IMR-90 (cell line): ENCODE measurements at regions not wholly inside any gene's neighbourhood (a gene's known extent, or its start where the extent isn't known, plus 50 kb on each side); places are given as distances from the start of the nearest gene placed in this dataset.
A peak's percentile ranks its signal among the peaks of the same experiment; 100 is the strongest.

Source experiments
- ATAC-seq: fragments of 200-7000 bp; cut with Tn5 transposase; 2 replicates; pipeline ENCODE4 v1.9.1; 2020; ENCODE audit warnings: low read depth, mild to moderate bottlenecking, moderate library complexity
- BruUV-seq: library from RNA; stranded (reverse); fragments of 400-500 nt; replicated peaks from 2 replicates; lab custom pipeline; 2021; lab: Mats Ljungman, UMichigan
- CTCF ChIA-PET: fragments of 300-600 bp; formaldehyde crosslinking; extraction: SDS; loops from one replicate; lab custom pipeline; 2021; ENCODE audit warnings: antibody characterized with exemption; lab: Yijun Ruan, JAX
- POLR2A ChIA-PET: fragments of 300-600 bp; sonication (Branson Sonifier 250); formaldehyde crosslinking; loops from one replicate; lab custom pipeline; 2022; ENCODE audit warnings: antibody characterized with exemption; ENCODE audit not compliant: unreplicated experiment; lab: Charles Lee
- DNase-seq: peaks from one replicate; pipeline ENCODE4 v3.0.0; 2013
- H2AFZ ChIP-seq: replicated peaks from 2 replicates; pipeline ENCODE3; 2013; ENCODE audit warnings: low read length, mild to moderate bottlenecking; ENCODE audit not compliant: poor library complexity
- H2AK5ac ChIP-seq: 2 replicates; pipeline ENCODE4 v1.6.1; 2013; ENCODE audit warnings: low read depth, low read length, inconsistent platforms
- H2AK9ac ChIP-seq: replicated peaks from 2 replicates; pipeline ENCODE3; 2013; ENCODE audit warnings: mild to moderate bottlenecking, low read depth, low read length, moderate library complexity; ENCODE audit not compliant: poor library complexity
- H2BK120ac ChIP-seq: 2 replicates; pipeline ENCODE4 v1.6.1; 2013; ENCODE audit warnings: low read depth, low read length, inconsistent platforms
- H2BK15ac ChIP-seq: 3 replicates; pipeline ENCODE4 v1.6.1; 2013; ENCODE audit warnings: low read depth, low read length, inconsistent platforms
- H2BK20ac ChIP-seq: 2 replicates; pipeline ENCODE4 v1.6.1; 2013; ENCODE audit warnings: low read depth, mild to moderate bottlenecking, inconsistent platforms, low read length, moderate library complexity
- H2BK5ac ChIP-seq: 2 replicates; pipeline ENCODE4 v1.6.1; 2013; ENCODE audit warnings: mild to moderate bottlenecking, low read depth, low read length, inconsistent platforms; ENCODE audit not compliant: poor library complexity, severe bottlenecking
- H3K14ac ChIP-seq: replicated peaks from 2 replicates; pipeline ENCODE4 v1.6.1; 2013; ENCODE audit warnings: low read depth, low read length, inconsistent platforms
- H3K18ac ChIP-seq: 2 replicates; pipeline ENCODE4 v1.6.1; 2013; ENCODE audit warnings: low read depth, low read length, control low read depth
- H3K23ac ChIP-seq: 2 replicates; pipeline ENCODE4 v1.6.1; 2013; ENCODE audit warnings: low read depth, low read length, inconsistent platforms
- H3K27ac ChIP-seq: 2 replicates; pipeline ENCODE4 v1.5.1; 2013; ENCODE audit warnings: mild to moderate bottlenecking, control low read depth, low read length; ENCODE audit not compliant: insufficient read depth
- H3K27me3 ChIP-seq: 2 replicates; pipeline ENCODE4 v1.6.1; 2013; ENCODE audit warnings: low read length; ENCODE audit not compliant: control insufficient read depth, insufficient read depth
- H3K36me3 ChIP-seq: 2 replicates; pipeline ENCODE4 v1.6.1; 2013; ENCODE audit warnings: low read length, mixed read lengths; ENCODE audit not compliant: control insufficient read depth, insufficient read depth
- H3K4ac ChIP-seq: 2 replicates; pipeline ENCODE4 v1.6.1; 2013; ENCODE audit warnings: low read depth, low read length, inconsistent platforms
- H3K4me1 ChIP-seq: 2 replicates; pipeline ENCODE4 v1.6.1; 2013; ENCODE audit warnings: low read length, mixed read lengths; ENCODE audit not compliant: control insufficient read depth, insufficient read depth
- H3K4me2 ChIP-seq: 2 replicates; pipeline ENCODE4 v1.6.1; 2013; ENCODE audit warnings: low read depth, mild to moderate bottlenecking, control low read depth, low read length, moderate library complexity
- H3K4me3 ChIP-seq: 2 replicates; pipeline ENCODE4 v1.5.1; 2013; ENCODE audit warnings: low read depth, mild to moderate bottlenecking, control low read depth, low read length, moderate library complexity; ENCODE audit not compliant: insufficient read depth
- H3K56ac ChIP-seq: 2 replicates; pipeline ENCODE4 v1.6.1; 2013; ENCODE audit warnings: low read length, inconsistent platforms; ENCODE audit not compliant: insufficient read depth; ENCODE audit errors: extremely low read depth
- H3K79me1 ChIP-seq, 2 experiments: 2 replicates each; pipeline ENCODE4 v1.6.1; 2013; ENCODE audit warnings: low read length in 2 of 2, inconsistent platforms in 1 of 2, low read depth in 1 of 2
- H3K9ac ChIP-seq: 2 replicates; pipeline ENCODE4 v1.6.1; 2013; ENCODE audit warnings: low read depth, low read length, control low read depth
- H3K9me1 ChIP-seq: 2 replicates; pipeline ENCODE4 v1.6.1; 2013; ENCODE audit warnings: low read length, inconsistent platforms; ENCODE audit not compliant: insufficient read depth
- H3K9me3 ChIP-seq: 2 replicates; pipeline ENCODE4 v1.6.1; 2013; ENCODE audit warnings: low read length; ENCODE audit not compliant: control insufficient read depth, insufficient read depth
- H4K20me1 ChIP-seq: 2 replicates; pipeline ENCODE4 v1.6.1; 2013; ENCODE audit warnings: low read length, inconsistent platforms; ENCODE audit not compliant: insufficient read depth
- H4K5ac ChIP-seq: 2 replicates; pipeline ENCODE4 v1.6.1; 2013; ENCODE audit warnings: mild to moderate bottlenecking, low read depth, low read length, control low read depth
- H4K8ac ChIP-seq, 2 experiments: 2 replicates each; pipeline ENCODE4 v1.6.1; 2013; ENCODE audit warnings: low read depth in 2 of 2, low read length in 2 of 2, control low read depth in 1 of 2, inconsistent platforms in 1 of 2
- H4K91ac ChIP-seq: 2 replicates; pipeline ENCODE4 v1.6.1; 2013; ENCODE audit warnings: low read depth, low read length, inconsistent platforms; ENCODE audit not compliant: insufficient read depth
- FOS ChIP-seq: fragments of 150-350 bp; IDR thresholded peaks from 2 replicates; pipeline ENCODE4 v1.6.1; 2016; ENCODE audit warnings: low read depth, low read length
- MAFK ChIP-seq: IDR thresholded peaks from 2 replicates; pipeline ENCODE4 v1.6.1; 2012; ENCODE audit warnings: low read depth, low read length, improper control_type of control experiment
- WGBS, 2 experiments: methylation state at CpG; one replicate each; pipeline versions ENCODE4 v1.1.5 to v1.1.7; 2013; ENCODE audit warnings: missing lambda C conversion rate in 2 of 2; ENCODE audit not compliant: insufficient read length in 1 of 2; ENCODE audit errors: extremely low coverage in 2 of 2; 5-methylcytosine and 5-hydroxymethylcytosine counted together
- dilution Hi-C: fragments of 300-500 bp; cut with HindIII; formaldehyde crosslinking; loops from one replicate; pipeline ENCODE4 v1.14.3; 2018; ENCODE audit warnings: low sequenced_read_pairs; ENCODE audit not compliant: unreplicated experiment
- in situ Hi-C: fragments of 300-500 bp; cut with MboI; formaldehyde crosslinking; loops from 3 replicates; pipeline ENCODE4 v1.14.3; 2019; ENCODE audit warnings: low sequenced_read_pairs, inconsistent platforms, mixed read lengths
- intact Hi-C: fragments of 100-400 bp; cut with micrococcal nuclease; formaldehyde crosslinking; loops from 2 replicates; pipeline ENCODE4 v1.10.0; 2022

DNA sequence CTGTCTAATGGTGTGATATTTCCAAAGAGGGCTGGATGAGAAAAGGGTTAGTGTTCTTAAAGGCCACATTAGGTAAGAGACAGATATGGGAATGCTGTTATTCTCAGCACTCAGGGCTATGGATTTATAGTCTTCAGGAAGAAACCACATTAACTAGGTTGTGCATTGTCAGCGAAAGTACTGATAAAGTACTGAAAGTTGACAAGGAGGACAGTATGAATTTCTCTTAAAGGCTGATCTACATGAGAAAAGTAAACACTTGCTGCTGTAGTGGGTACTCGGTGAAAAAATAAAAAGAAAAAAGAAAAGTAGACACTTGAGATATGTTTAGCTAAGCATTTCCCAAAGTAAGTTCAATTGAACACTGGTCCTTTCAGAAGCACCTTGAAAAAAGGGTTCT lies 381.0 kb upstream of the RPS23 start:
- no CpG with 5 or more reads among the region's 2 CpGs for WGBS, 2 experiments
- dilution Hi-C loops, result no loop called here
- no peak for DNase-seq

More for the DNA sequence above, 381.0 kb upstream of the RPS23 start:
- no peak overlapping the region for H4K8ac ChIP-seq
- H3K56ac ChIP-seq, result no peak overlapping the region
- no peak overlapping the region for H2AFZ ChIP-seq
- no peak overlapping the region for H3K4me2 ChIP-seq
- H3K9ac ChIP-seq, result no peak overlapping the region
- no peaks in the 10 kb centered on the region for H3K36me3 ChIP-seq
- no peak overlapping the region for H2AK5ac ChIP-seq
- ChIA-PET POLR2A (no interaction called here), CTCF (interaction anchor here (0.8 kb wide), 1 partner anchor 18 kb away, joined by 4 read pairs; no protein-coding TSS in a partner anchor)
- peaks cover 9% of the 10 kb centered on the region for H3K27me3 ChIP-seq
- in situ Hi-C loops (no loop called here), intact Hi-C loops (no loop called here)
- H3K4me3 ChIP-seq, result no peak overlapping the region
- H3K23ac ChIP-seq, result no peak overlapping the region
- no peak overlapping the region for H2BK15ac ChIP-seq
- no peaks in the 10 kb centered on the region for H4K20me1 ChIP-seq
- H3K4ac ChIP-seq, result no peak overlapping the region
- peak; percentile 51 for TF ChIP-seq MAFK
- no peak for TF ChIP-seq FOS
- H3K9me3 ChIP-seq, result no peaks in the 10 kb centered on the region
- H2BK120ac ChIP-seq, result no peak overlapping the region
- H3K27ac ChIP-seq, result no peak overlapping the region
- BruUV-seq, result no TSS peak
- H3K14ac ChIP-seq, result no peak overlapping the region
- no peaks in the 10 kb centered on the region for H3K79me1 ChIP-seq
- H3K18ac ChIP-seq, result no peak overlapping the region
- no peak for ATAC-seq
- no peak overlapping the region for H2AK9ac ChIP-seq
- H3K9me1 ChIP-seq, result no peaks in the 10 kb centered on the region
- no peak overlapping the region for H2BK5ac ChIP-seq
- no peaks in the 10 kb centered on the region for H3K4me1 ChIP-seq
- H2BK20ac ChIP-seq, result no peak overlapping the region
- H4K91ac ChIP-seq, result no peak overlapping the region
- no peak overlapping the region for H4K5ac ChIP-seq
